Medulla oblongata (tissue), 1 donor: ENCODE measurements at regions not wholly inside any gene's neighbourhood (a gene's known extent, or its start where the extent isn't known, plus 50 kb on each side); places are given as distances from the start of the nearest gene placed in this dataset.
"Not testable (repeated sequence)": the region's sequence is repeated elsewhere in the genome, so short reads cannot be mapped to it uniquely, and the experiment has no call there.

Source experiments
- DNase-seq: peaks from one replicate; pipeline ENCODE4 v3.0.0-alpha.2; 2015; ENCODE audit errors: extremely low spot score

GRCh38 chr11:13169709-13170108 lies 107.9 kb upstream of the BMAL1 start:
- DNase-seq, result no peak

GRCh38 chr11:13174090-13174489 lies 103.5 kb upstream of the BMAL1 start:
- no peak for DNase-seq

- peak; percentile 67 for DNase-seq
Observed at GRCh38 chr11:13183094-13183825, 94.3 kb upstream of the BMAL1 start.

GRCh38 chr11:13183826-13184196 lies 93.8 kb upstream of the BMAL1 start:
- DNase-seq, result no peak

DNA sequence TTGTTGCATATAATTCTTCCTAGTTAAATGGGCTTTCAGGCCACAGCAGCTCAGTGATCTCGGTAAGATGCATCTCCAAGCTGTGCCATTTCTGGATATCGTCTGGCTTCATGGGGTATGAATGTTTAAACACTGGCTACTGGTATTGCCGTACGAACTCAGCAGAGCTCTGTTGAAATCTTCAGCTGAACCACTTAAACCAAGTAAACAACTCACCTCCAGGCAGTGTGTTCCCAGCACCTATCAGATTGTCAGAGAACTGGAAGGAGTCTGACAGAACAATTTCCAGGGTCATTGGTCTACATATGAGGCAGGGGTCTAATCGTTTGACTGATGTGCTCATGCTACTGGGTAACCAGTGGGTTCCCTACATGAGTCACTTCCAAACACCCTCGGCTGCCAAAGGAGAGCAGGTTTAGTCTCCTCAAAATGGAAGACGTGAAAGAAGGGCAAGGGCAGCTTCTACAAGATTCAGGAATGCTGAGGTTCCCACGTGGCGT lies 93.2 kb upstream of the BMAL1 start:
- no peak for DNase-seq

- DNase-seq, result no peak
Observed at GRCh38 chr11:13188179-13188578, 89.4 kb upstream of the BMAL1 start.

- peak; percentile 71 for DNase-seq
Observed at GRCh38 chr11:13189561-13190426, 87.8 kb upstream of the BMAL1 start.

DNA sequence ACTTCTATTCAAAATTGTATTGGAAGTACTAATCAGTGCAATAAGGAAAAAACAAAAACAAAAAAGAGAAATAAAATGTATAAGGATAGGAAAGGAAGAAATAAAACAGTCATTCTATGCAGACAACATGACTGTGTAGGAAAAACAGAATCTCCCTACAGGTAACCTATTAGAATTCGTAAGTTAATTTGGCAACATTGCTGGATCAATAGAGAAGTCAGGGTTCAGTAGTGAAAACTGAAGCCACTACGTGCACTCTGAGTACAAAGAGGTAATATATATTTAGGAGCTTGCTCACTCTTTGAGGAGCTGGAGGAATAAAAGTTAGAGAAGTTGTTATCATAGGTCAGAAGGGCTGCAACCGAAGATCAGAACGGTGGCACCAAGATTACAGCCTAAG lies 84.0 kb upstream of the BMAL1 start:
- DNase-seq, result no peak

DNA sequence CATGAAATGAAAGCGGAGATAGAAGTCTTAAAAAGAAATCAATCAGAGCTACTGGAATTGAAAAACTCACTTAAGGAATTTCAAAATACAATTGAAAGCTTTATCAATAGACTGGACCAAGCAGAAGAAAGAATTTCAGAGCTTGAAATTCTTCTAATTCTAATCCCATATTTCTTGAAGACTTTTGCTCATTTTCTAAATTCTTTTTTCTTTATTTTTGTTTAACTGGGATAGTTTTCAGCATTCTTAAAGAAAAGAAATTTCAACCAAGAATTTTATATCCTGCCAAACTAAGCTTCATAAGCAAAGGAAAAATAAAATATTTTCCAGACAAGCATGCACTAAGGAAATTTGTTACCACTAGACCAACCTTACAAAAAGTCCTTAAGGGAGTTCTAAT lies 80.2 kb upstream of the BMAL1 start:
- DNase-seq, result not testable (repeated sequence)

DNA sequence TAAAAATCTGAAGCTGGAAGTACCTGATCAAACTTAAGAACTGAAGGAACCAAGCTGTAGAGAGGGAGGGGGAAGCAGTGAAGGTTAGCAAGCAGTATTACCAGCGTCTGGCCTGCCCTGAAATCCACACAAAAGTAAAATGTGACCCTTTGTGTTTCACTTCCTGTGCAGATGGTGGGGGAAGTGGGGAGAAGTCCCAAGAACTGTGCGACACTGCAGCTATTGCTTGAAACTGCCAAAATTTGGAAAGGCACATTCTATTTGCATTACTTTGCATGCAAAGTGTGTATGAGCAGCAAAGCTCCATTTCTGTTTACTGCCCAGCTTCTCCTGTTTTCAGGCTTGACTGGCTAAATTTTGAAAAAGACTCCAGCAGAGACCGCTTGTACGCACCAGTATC lies 72.1 kb upstream of the BMAL1 start:
- DNase-seq, result peak; percentile 32

DNA sequence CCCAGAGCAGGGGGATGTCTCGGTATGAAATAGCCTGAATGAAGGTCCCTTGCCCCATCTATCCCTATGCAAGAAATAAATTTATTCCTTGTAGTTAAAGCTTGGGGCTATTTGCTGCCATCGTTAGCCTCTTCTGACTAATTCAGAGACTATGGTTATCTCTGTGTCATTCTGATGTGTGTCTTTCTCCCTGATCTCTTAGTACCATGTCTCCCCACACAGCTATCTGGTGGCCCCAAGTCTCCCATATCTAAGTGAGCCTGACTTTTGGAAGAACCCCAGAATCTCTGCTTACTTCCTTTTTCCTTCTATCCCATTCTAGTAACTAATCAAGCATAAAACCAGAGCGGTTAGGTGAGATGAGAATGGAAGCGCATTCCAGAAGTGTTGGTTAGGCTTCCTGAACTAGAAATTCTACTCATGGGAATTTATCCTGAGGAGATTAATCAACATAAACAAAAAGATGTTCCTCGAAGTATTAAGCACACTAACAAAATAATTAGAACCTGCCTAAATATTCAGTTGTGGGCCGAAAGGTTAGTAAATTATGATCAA lies 71.4 kb upstream of the BMAL1 start:
- no peak for DNase-seq

- DNase-seq, result no peak
Observed at GRCh38 chr11:13207270-13207664, 70.3 kb upstream of the BMAL1 start.

- DNase-seq, result no peak
Observed at GRCh38 chr11:13207665-13208594, 69.7 kb upstream of the BMAL1 start.

DNA sequence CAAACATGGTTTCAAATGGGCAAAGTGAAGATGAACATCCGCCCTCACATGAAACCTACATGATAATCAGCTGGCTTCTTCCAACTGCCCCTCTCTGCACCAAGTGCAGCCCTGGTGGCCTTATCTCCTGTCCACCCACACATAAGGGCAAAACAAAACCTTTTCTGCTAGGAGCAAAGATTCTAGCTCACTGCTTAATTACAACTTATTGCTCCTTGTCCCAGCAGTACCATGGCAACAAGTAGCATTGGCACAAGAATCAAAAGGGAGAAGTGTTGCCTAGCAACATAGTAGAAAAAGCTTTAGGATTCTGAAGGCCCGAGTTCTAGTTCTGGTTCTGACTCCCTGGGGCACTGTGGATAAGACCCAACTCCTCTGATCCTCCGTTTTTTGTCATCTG lies 68.7 kb upstream of the BMAL1 start:
- DNase-seq, result no peak

GRCh38 chr11:13209379-13209778 lies 68.2 kb upstream of the BMAL1 start:
- DNase-seq, result no peak

DNA sequence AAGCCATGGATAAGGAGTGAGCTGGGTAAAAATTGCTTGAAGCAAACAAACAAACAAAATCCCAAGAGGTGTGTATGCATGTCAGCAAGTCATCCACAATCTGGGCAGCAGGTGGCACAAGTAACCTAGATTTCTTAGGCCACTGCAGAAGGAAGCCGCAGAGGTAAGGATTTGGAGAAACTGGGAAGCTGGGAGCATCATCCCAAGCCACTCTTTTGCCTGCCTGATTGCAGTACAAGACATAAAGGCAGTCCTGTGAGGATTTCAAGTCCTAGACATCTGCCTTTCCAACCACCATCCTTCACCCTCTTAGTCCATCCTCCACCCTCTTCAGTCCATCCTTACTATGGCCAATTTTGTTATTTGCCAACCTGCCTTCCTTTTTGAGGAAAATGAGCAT lies 67.2 kb upstream of the BMAL1 start:
- DNase-seq, result peak; percentile 70

GRCh38 chr11:13214276-13214675 lies 63.3 kb upstream of the BMAL1 start:
- no peak for DNase-seq

DNA sequence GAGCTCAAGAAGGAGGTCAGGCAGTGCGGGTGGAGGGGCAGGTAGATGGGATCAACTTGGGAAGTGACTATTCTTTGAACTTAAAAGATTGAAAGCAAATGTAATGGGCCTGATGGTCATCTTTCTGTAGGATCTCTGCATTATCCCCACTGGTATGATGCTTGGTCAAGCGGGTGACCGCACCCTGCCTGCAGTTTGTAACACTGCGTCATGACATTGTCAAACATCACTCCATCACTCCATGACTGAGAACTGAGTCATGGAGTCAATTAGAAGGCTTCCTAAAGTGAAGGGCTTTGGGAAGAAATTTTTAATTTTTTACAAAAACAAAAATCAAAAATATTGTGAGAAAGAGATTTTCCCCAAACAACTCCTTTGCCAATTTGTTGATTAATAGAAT lies 62.4 kb upstream of the BMAL1 start:
- DNase-seq, result no peak

GRCh38 chr11:13216019-13216710 lies 61.4 kb upstream of the BMAL1 start:
- no peak for DNase-seq

DNA sequence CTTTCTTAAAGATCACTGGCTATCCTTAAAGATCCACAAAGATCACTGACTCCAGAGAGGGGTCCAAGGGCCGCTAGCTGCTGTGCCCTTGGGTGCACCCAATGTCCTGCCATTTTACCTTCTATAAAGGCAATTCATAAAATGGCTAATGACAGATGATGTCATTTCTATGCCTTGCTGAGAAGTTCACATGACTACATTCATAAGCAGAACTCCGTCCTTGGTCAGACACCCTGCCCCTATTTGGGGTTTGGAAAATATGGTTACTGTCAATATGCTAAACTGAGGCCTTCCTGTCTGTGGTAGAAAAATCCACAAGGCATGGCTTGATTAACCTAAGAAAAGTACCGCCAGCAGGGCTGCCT lies 60.9 kb upstream of the BMAL1 start:
- no peak for DNase-seq

DNA sequence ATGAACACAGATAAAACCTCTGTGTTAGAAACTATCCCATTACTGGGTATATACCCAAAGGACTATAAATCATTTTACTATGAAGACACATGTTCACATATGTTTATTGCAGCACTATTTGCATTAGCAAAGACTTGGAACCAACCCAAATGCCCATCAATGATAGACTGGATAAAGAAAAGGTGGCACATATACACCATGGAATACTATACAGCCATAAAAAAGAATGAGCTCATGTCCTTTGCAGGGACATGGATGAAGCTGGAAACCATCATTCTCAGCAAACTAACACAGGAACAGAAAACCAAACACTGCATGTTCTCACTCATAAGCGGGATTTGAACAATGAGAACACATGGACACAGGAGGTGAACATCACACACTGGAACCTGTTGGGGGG lies 58.9 kb upstream of the BMAL1 start:
- DNase-seq, result not testable (repeated sequence)
